Fibroblast of skin of scalp (primary cell): ENCODE measurements at regions not wholly inside any gene's neighbourhood (a gene's known extent, or its start where the extent isn't known, plus 50 kb on each side); places are given as distances from the start of the nearest gene placed in this dataset.

Source experiments
- DNase-seq: peaks from one replicate; pipeline ENCODE4 v3.0.0-alpha.2; 2013

DNA sequence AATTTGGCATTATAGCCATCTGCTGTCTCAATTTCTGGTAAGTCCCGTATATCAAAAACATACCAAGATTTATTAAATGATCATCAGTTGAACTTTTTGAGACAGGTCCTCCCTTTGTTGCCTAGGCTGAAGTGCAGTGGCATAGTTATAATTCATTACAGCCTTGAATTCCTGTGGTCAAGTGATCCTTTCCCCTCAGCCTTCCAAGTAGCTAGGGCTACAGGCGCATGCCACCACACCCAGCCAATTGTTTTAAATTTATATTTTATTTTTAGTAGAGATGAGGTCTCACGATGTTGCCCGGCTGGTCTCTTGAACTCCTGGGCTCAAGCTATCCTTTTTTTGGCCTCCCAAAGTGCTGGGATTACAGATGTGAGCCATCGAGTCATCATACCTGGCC lies 418.9 kb downstream of the ARHGEF28 start:
- no peak for DNase-seq

- DNase-seq: peak; percentile 86
Measured at GRCh38 chr5:74042959-74043358, 417.0 kb downstream of the ARHGEF28 start.

DNA sequence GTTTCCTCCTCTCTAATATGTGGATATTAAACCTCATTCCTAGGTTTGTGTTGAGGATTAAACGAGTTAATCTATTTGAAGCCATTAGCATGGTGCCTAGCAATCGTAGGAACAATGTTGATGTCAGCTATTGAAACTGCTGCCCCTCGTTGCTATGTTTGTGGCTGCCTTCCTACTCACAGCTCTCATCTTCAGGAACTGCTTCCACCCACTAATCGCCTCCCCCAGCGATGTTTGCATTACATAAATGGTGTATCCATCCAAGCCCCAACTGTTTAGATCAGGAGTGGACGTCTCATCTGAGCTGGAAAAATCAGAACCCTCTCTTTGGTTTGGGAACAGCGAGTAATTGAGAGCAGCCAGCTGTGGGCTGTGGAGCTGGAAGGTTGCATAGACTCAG lies 416.6 kb downstream of the ARHGEF28 start:
- DNase-seq: no peak

DNA sequence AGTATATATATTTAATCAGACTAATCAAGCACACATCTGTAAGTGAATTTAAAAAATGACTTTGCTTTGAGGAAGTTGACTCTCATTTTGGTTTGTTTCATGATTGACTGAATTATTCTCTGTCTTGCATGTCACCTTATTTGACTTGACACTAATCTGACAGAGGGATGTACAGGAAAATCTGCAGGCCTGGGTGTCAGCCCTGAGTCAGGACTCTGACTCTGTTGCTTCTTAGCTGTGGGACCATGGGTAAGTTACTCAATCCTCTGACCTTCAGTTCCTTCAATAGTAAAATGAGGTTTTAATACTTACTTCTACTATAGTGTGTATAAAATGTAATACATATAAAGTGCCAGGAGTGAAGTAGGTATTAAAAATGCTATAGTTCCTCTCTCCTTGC lies 415.9 kb downstream of the ARHGEF28 start:
- no peak for DNase-seq

GRCh38 chr5:74040811-74041491 lies 415.0 kb downstream of the ARHGEF28 start:
- peak; percentile 22 for DNase-seq

- DNase-seq: peak; percentile 92
Measured at GRCh38 chr5:74040065-74040551, 414.1 kb downstream of the ARHGEF28 start.

GRCh38 chr5:74037321-74037720 lies 411.3 kb downstream of the ARHGEF28 start:
- DNase-seq: no peak

GRCh38 chr5:74035521-74035937 lies 409.5 kb downstream of the ARHGEF28 start:
- peak; percentile 73 for DNase-seq

GRCh38 chr5:74034733-74035132 lies 408.7 kb downstream of the ARHGEF28 start:
- no peak for DNase-seq

DNA sequence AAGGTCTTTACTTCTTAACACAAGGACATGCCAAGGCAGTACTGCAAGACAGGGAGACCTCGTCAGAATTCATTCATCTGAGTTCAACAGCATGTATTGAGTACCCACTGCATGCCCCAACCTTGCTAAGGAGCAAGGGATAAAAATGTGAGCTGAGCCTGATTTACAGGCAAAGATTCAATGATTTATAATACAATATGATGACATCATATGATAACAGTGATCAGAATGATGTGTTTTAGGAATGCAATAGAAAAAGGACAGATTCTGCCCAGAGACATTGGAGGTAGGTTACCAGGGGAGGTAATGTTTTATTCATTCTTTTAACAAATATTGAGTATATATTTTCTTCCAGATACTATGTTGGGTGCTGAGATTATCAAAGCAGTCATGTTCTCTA lies 406.6 kb downstream of the ARHGEF28 start:
- no peak for DNase-seq

DNA sequence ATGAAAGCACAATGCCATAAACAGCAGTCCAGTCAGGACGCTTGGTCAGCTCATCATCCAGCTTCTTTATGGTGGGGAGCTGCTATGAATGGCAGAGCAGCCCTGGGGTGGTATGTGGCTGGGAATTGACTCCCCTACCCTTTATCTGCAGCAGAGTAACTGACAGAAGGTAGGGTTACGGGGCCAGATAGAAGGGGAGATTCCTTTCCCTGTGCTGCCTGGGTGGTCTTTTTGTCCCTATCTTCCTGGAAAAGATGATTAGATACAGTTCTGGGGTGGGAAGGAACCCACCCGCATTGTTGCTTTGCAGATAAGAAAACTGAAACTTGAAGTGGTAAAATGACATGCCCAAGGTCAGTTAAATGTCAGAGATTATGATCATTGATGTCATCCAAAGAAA lies 405.5 kb downstream of the ARHGEF28 start:
- no peak for DNase-seq

DNA sequence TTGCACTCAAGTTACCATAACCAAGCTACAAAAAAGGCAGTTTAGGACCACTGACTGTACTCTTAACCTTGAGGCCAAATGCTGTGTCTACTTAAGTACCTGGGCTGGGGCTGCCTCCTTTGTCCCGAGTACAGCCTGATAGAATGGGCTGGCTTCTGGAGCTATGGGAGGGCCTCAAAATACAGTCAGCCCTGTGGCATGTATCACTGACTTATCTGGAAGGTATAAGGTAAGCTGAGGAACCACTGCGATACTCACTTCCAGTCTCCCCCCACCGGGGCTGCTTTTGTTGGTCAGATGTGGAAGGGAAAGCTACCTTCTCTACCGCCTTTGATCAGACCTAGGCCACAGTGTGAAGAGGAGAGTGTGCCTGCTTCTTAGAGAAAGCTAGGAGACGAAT lies 404.8 kb downstream of the ARHGEF28 start:
- DNase-seq: no peak

GRCh38 chr5:74030371-74030770 lies 404.4 kb downstream of the ARHGEF28 start:
- DNase-seq: no peak

DNA sequence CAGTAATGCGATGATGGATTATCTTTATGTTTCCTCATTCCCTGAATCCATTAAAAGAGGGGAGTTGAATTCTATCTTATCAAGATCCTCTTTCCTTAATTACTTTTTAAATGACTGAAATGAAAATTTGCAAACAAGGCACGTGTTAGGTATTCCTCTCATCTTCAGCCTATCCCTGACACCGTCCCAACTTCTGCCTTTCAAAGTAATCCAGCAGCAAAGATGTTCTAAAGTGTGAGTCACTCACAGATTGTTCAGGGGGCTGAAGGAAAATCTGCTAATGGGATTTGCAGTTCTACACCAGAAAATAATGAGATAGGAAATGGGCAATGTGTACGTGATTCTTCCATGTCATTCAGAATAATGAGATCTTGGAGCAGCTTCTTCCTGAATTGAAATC lies 403.0 kb downstream of the ARHGEF28 start:
- DNase-seq: no peak

DNA sequence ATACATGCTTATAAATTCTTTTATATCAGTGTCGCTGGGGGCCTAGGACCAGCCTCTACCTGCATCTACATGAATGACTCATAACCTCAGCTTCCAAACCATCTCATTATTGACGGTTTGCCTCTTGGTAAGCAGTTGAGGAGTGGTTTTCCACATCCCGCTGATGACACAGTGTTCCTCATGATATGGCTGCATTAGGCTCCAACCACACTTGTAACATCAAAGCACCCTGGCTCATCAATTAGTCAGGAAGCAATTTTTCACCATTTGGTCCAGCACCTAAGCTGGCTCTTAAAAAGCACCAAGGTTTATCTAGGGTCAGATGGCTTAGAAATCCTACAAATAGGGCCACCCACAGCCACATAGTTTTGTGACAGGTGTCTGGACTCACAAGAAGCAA lies 402.4 kb downstream of the ARHGEF28 start:
- no peak for DNase-seq

DNA sequence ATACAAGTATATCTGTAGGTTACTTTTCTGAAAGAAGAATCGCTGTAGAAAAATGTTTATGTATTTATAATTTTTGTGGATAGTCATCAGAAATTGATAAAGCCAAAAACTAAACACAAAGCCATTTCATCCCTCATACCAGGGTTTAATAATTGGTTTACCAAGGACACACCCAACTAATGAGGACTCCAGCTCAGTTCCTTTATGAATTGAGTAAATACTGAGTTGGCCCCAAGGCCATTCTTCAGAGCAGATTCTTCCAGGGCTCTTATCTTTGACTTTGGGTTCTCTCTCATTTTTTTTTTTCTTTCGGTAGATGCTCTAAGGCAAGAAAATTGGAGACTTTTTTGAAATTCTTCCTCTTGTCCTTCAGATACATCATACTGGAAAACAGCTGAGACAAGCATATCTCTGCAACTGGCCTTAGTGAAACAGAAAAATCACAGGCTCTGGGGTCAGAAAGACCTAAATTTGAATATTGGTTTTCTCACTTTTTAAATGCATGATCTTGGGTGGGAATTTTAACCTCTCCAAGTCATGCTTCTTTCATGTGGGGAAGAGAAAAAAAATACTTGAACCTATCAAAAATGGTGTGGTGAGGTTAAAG lies 401.8 kb downstream of the ARHGEF28 start:
- no peak for DNase-seq

DNA sequence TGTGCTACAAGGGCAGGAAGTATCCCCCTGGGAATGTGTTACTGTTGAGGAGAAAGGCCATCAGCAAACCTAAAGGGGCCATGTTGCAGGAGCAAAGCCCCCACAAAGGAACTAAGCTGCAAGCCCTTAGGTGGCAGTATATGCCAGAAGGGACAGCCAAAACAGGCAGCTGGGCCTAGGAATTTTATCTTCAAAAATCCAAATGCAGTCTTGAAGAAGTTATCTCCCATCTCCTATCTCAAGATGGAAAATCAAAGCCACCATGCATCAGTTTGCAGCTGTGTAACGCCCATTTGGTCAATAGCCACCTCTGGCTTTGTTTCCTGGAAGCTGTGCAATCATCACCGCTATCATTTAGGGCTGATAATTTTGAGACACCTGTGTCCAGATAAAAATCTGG lies 400.3 kb downstream of the ARHGEF28 start:
- no peak for DNase-seq

DNA sequence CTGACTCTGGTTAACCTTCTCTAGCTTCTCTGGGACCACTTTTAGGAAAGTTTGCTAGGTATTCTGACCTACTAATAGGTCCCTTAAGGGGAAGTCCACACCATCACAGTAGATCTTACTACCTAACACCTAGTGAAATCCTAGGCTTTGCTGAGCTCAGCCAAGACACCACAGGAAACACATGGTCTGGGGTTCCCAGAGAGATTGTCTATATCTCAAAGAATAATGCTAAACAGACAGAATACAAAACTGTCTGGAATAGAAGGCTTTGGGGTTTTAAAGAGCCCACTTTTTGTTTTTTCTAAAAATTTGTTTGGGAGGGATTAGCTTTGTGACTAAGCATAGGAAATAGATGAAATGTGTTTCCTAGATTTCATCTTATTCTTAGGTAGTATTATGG lies 395.1 kb downstream of the ARHGEF28 start:
- DNase-seq: no peak

GRCh38 chr5:74020503-74020902 lies 394.5 kb downstream of the ARHGEF28 start:
- DNase-seq: no peak

GRCh38 chr5:74019923-74020322 lies 393.9 kb downstream of the ARHGEF28 start:
- no peak for DNase-seq

DNA sequence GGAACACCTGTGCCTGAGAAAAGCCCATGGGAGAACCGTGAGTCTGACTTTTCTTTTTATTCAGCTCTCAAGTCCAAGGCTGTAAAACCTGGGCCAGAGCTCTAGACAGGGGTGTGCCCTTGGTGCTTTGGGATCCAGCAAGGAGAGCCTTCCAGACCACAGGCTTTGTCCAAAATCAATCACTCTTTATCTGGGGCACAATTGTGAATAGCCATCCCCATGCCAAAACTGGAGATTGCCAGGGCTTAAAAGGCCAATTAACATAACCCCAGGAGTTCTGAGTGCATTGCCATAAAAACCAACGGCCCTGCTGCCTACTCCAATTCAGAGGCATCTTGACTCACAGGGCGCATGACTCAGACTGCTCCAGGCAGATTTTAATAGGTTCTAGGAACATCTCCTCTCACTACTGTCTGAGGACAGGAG lies 391.8 kb downstream of the ARHGEF28 start:
- DNase-seq: peak; percentile 46

DNA sequence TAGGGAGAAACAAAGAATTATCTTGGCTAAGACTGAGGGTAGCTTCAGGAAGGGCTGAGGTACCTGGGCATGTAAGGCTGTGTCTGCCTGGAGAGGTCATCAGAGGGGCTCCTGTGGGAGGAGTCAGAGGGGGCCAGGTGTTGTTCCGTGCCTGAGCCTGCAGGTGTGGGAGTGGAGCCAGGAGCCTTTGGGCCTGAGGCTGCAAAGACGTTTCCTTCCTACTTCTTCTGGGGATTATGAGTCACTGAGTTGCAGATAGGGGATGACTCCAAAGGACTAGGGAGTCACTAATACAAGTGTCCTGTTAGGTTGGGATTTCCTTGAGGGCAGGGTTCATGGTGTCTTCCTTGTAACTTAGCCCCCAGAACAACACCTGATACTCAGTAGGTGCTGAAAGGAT lies 391.1 kb downstream of the ARHGEF28 start:
- DNase-seq: no peak

- no peak for DNase-seq
Measured at GRCh38 chr5:74016373-74016772, 390.4 kb downstream of the ARHGEF28 start.

DNA sequence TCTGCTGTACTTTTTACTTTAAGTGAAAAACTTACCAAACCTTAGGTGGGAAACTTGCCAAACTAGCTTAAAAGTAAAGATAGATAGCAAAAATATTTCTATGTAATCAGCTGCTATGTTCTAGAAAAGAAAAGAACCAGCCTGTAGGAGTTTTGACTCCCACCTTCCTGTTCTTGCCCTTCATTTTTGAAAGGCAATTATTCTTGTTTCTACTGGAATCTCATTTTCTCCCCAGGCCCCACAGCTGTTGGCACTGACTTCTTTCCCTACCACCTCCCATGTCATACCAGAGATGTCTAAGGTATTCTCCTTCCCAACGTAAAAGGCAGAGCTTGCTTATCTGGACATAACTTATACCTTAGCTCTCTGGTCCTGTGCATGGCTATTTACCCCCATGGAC lies 389.7 kb downstream of the ARHGEF28 start:
- no peak for DNase-seq

DNA sequence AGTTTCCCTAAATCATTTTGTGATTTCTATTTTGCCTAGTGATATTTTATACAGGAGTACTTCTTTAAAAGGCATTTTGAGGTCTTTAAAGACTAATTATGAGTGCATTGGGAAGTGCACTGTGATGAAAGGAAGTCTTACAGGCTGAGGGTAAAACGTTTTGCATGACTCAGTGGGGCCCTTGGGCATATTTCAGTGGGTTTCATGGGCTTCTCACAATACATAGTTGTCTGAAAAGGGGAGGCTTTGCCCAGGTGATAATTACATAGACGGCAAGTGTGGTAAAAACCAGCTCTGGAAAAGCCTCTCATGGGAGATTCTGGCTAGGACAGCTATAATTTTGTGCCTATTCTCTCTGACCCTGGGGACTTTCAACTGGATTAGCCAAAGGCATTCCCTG lies 387.2 kb downstream of the ARHGEF28 start:
- no peak for DNase-seq
